Caco-2 (cell line): ENCODE measurements at regions not wholly inside any gene's neighbourhood (a gene's known extent, or its start where the extent isn't known, plus 50 kb on each side); places are given as distances from the start of the nearest gene placed in this dataset.

Experiments
- BruUV-seq: library from RNA; stranded (reverse); fragments of 400-500 nt; replicated peaks from 2 replicates; lab custom pipeline; 2021; lab: Mats Ljungman, UMichigan
- CTCF ChIA-PET: fragments of 300-600 bp; sonication (Branson Sonifier 250); formaldehyde crosslinking; loops from one replicate; lab custom pipeline; 2022; ENCODE audit warnings: antibody characterized with exemption; lab: Charles Lee
- POLR2A ChIA-PET: fragments of 300-600 bp; sonication (Branson Sonifier 250); formaldehyde crosslinking; loops from one replicate; lab custom pipeline; 2022; ENCODE audit warnings: antibody characterized with exemption; lab: Charles Lee
- DNase-seq, 2 experiments: peaks; one replicate each; pipeline versions ENCODE4 v3.0.0 to v3.0.0-alpha.2; 2020 to 2022
- H3K27me3 ChIP-seq: replicated peaks from 2 replicates; pipeline ENCODE4 v1.6.0; 2011; ENCODE audit warnings: low read length; ENCODE audit not compliant: control insufficient read depth, insufficient read depth
- H3K36me3 ChIP-seq: 2 replicates; pipeline ENCODE4 v1.5.1; 2011; ENCODE audit warnings: low read length; ENCODE audit not compliant: control insufficient read depth, insufficient read depth
- H3K4me1 ChIP-seq: fragments of 250-450 bp; sonication (Bioruptor Pico); 2 replicates; pipeline ENCODE4 v1.5.1; 2020; ENCODE audit warnings: mild to moderate bottlenecking
- H3K4me3 ChIP-seq: 2 replicates; pipeline ENCODE4 v1.5.1; 2011; ENCODE audit warnings: low read depth, mild to moderate bottlenecking, control low read depth, low read length
- H3K9me3 ChIP-seq: fragments of 250-450 bp; sonication (Bioruptor Pico); 2 replicates; pipeline ENCODE4 v1.5.1; 2020; ENCODE audit warnings: mild to moderate bottlenecking, moderate library complexity
- H3K27ac Mint-ChIP-seq: one replicate; pipeline ENCODE4 v1.8.0; 2022; ENCODE audit warnings: mixed read lengths; ENCODE audit not compliant: unreplicated experiment
- H3K27me3 Mint-ChIP-seq: one replicate; pipeline ENCODE4 v1.8.0; 2022; ENCODE audit warnings: mixed read lengths; ENCODE audit not compliant: insufficient read depth, unreplicated experiment
- H3K36me3 Mint-ChIP-seq: one replicate; pipeline ENCODE4 v1.8.0; 2022; ENCODE audit warnings: mild to moderate bottlenecking, mixed read lengths; ENCODE audit not compliant: insufficient read depth, unreplicated experiment
- H3K4me1 Mint-ChIP-seq: one replicate; pipeline ENCODE4 v1.8.0; 2022; ENCODE audit warnings: low read depth, mixed read lengths; ENCODE audit not compliant: unreplicated experiment
- H3K4me3 Mint-ChIP-seq: one replicate; pipeline ENCODE4 v1.8.0; 2022; ENCODE audit warnings: mild to moderate bottlenecking, moderate library complexity, mixed read lengths; ENCODE audit not compliant: unreplicated experiment
- H3K9me3 Mint-ChIP-seq: one replicate; pipeline ENCODE4 v1.8.0; 2022; ENCODE audit warnings: mixed read lengths; ENCODE audit not compliant: unreplicated experiment
- intact Hi-C: fragments of 100-400 bp; cut with micrococcal nuclease; formaldehyde crosslinking; loops from one replicate; pipeline ENCODE4 v1.10.0; 2022; ENCODE audit not compliant: unreplicated experiment
- TF ChIP-seq, protein P1 (sequence below), 2 experiments: fragments of 200-600 bp in 1 of 2; IDR thresholded peaks; 1 replicate in 1 of 2; 2 replicates in 1 of 2; pipeline versions ENCODE4 v1.5.1 to v1.8.0; 2011 to 2022; ENCODE audit warnings: antibody characterized with exemption in 1 of 2, control low read depth in 1 of 2, inconsistent platforms in 1 of 2, low read depth in 1 of 2, low read length in 1 of 2, mild to moderate bottlenecking in 1 of 2, moderate library complexity in 1 of 2; ENCODE audit not compliant: insufficient read depth in 1 of 2, severe bottlenecking in 1 of 2, unreplicated experiment in 1 of 2

DNA sequence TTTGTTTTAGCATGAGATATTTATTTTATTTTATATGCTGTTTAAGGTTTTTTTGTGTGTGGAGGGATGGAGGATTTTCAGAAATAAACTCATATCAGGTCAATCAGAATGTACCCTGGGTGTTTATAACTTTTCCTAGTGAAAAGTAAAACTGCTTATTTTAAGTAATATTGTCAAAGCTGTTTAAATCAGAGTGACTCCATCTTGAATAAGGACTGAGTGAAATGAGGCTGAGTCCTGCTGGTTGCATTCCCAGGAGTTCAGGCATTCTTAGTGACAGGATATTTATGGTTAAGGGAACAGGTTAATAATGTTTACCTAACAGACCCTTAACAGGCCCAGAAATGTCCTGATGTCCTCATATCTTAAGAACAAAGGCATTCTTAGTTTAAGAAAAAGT, 1160.9 kb upstream of the PCDH7 start:
- no peaks in the 10 kb centered on the region for H3K36me3 Mint-ChIP-seq
- POLR2A ChIA-PET, result no interaction called here
- Histone ChIP-seq H3K27me3 (no peaks in the 10 kb centered on the region), H3K9me3 (no peaks in the 10 kb centered on the region), H3K4me1 (no peaks in the 10 kb centered on the region), H3K4me3 (no peak overlapping the region), H3K36me3 (no peaks in the 10 kb centered on the region)
- TF ChIP-seq, protein P1, sequence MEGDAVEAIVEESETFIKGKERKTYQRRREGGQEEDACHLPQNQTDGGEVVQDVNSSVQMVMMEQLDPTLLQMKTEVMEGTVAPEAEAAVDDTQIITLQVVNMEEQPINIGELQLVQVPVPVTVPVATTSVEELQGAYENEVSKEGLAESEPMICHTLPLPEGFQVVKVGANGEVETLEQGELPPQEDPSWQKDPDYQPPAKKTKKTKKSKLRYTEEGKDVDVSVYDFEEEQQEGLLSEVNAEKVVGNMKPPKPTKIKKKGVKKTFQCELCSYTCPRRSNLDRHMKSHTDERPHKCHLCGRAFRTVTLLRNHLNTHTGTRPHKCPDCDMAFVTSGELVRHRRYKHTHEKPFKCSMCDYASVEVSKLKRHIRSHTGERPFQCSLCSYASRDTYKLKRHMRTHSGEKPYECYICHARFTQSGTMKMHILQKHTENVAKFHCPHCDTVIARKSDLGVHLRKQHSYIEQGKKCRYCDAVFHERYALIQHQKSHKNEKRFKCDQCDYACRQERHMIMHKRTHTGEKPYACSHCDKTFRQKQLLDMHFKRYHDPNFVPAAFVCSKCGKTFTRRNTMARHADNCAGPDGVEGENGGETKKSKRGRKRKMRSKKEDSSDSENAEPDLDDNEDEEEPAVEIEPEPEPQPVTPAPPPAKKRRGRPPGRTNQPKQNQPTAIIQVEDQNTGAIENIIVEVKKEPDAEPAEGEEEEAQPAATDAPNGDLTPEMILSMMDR (IDR thresholded peaks at IDR 0.05; ENCODE audit: insufficient read depth in 1 of 2, low read depth in 1 of 2, low read length in 1 of 2, severe bottlenecking in 1 of 2, unreplicated experiment in 1 of 2), result no peak
- DNase-seq, result no peak
- intact Hi-C loops, result no loop called here
- no peak overlapping the region for H3K4me3 Mint-ChIP-seq
- no peak overlapping the region for H3K27ac Mint-ChIP-seq
- no peaks in the 10 kb centered on the region for H3K4me1 Mint-ChIP-seq
- H3K27me3 Mint-ChIP-seq, result peaks cover 3% of the 10 kb centered on the region
- CTCF ChIA-PET, result no interaction called here
- BruUV-seq, result no TSS peak
- no peaks in the 10 kb centered on the region for H3K9me3 Mint-ChIP-seq

DNA sequence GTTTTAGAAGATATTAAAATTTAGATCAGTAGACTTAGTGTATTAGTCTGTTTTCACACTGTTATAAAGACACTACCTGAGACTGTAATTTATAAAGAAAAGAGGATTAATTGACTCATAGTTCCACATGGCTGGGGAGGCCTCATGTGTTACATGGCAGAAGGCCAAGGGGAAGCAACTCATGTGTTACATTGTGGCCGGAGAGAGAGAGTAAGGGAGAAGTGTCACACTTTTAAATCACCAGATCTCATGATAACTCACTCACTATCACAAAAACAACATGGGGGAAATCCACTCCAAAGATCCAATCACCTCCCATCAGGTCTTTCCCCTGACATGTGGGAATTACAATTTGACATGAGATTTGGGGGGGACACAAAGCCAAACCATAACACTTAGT, 1159.7 kb upstream of the PCDH7 start:
- no peak overlapping the region for H3K4me3 Mint-ChIP-seq
- H3K9me3 Mint-ChIP-seq, result no peaks in the 10 kb centered on the region
- POLR2A ChIA-PET, result no interaction called here
- Histone ChIP-seq H3K27me3 (no peaks in the 10 kb centered on the region), H3K36me3 (no peaks in the 10 kb centered on the region), H3K9me3 (no peaks in the 10 kb centered on the region), H3K4me1 (no peaks in the 10 kb centered on the region), H3K4me3 (no peak overlapping the region)
- DNase-seq, result no peak
- intact Hi-C loops, result no loop called here
- no peaks in the 10 kb centered on the region for H3K36me3 Mint-ChIP-seq
- H3K4me1 Mint-ChIP-seq, result no peaks in the 10 kb centered on the region
- TF ChIP-seq, protein P1 (IDR thresholded peaks at IDR 0.05; ENCODE audit: insufficient read depth in 1 of 2, low read depth in 1 of 2, low read length in 1 of 2, severe bottlenecking in 1 of 2, unreplicated experiment in 1 of 2), result no peak
- CTCF ChIA-PET, result no interaction called here
- H3K27ac Mint-ChIP-seq, result no peak overlapping the region
- BruUV-seq, result no TSS peak
- H3K27me3 Mint-ChIP-seq, result peaks cover 3% of the 10 kb centered on the region

DNA sequence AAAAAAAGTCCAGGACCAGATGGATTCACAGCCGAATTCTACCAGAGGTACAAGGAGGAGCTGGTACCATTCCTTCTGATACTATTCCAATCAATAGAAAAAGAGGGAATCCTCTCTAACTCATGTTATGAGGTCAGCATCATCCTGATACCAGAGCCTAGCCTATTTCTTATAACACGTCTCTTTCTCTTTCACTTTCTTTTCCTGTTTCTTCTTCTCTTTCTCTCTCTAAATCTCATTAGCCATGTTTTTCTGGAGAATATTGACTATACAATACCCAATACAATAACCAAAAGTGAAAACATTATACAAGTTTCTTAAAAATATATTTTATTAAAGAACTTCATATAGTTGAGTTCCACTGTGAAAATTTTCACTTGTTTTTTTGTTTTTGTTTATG, 1154.9 kb upstream of the PCDH7 start:
- Mint-ChIP-seq H3K9me3 (no peaks in the 10 kb centered on the region), H3K27ac (no peak overlapping the region), H3K36me3 (no peaks in the 10 kb centered on the region), H3K4me1 (no peaks in the 10 kb centered on the region), H3K4me3 (no peak overlapping the region), H3K27me3 (no peaks in the 10 kb centered on the region)
- intact Hi-C loops, result no loop called here
- no peaks in the 10 kb centered on the region for H3K27me3 ChIP-seq
- TF ChIP-seq, protein P1 (IDR thresholded peaks at IDR 0.05; ENCODE audit: insufficient read depth in 1 of 2, low read depth in 1 of 2, low read length in 1 of 2, severe bottlenecking in 1 of 2, unreplicated experiment in 1 of 2), result no peak
- ChIA-PET POLR2A (no interaction called here), CTCF (no interaction called here)
- no peaks in the 10 kb centered on the region for H3K9me3 ChIP-seq
- H3K4me1 ChIP-seq, result no peaks in the 10 kb centered on the region
- DNase-seq, result no peak
- no peak overlapping the region for H3K4me3 ChIP-seq
- H3K36me3 ChIP-seq, result no peaks in the 10 kb centered on the region
- no TSS peak for BruUV-seq
